A549 (cell line): ENCODE measurements at regions not wholly inside any gene's neighbourhood (a gene's known extent, or its start where the extent isn't known, plus 50 kb on each side); places are given as distances from the start of the nearest gene placed in this dataset.

Source experiments
- CTCF ChIP-seq: fragments of >200 bp; sonication (Bioruptor Twin); formaldehyde crosslinking; IDR thresholded peaks from 3 replicates; pipeline ENCODE4 v1.5.1; 2016
- HOXA7 ChIP-seq: fragments of 250-450 bp; sonication (Bioruptor Pico); IDR thresholded peaks from 2 replicates; pipeline ENCODE4 v1.5.0; 2020; ENCODE audit warnings: mild to moderate bottlenecking, moderate library complexity

- TF ChIP-seq CTCF (no peak), HOXA7 (CRISPR knock-in tag) (no peak)
Measured at GRCh38 chr7:20991544-20991943, 204.9 kb upstream of the SP8 start.
